ENCODE measurements at regions not wholly inside any gene's neighbourhood (a gene's known extent, or its start where the extent isn't known, plus 50 kb on each side); places are given as distances from the start of the nearest gene placed in this dataset.
A peak's percentile ranks its signal among the peaks of the same experiment; 100 is the strongest.

GRCh38 chrY:7826533-7826932 lies 915.0 kb upstream of the AMELY start:
- DNase-seq = no peak
- TF ChIP-seq GATA1 (IDR thresholded peaks at IDR 0.05; ENCODE audit: low read depth, low read length) = no peak
- TF ChIP-seq POLR2A (IDR thresholded peaks at IDR 0.05; ENCODE audit: low read length) = no peak

- TF ChIP-seq GATA1 (IDR thresholded peaks at IDR 0.05; ENCODE audit: low read depth, low read length) (no peak), POLR2A (IDR thresholded peaks at IDR 0.05; ENCODE audit: low read length) (no peak)
- DNase-seq = no peak
Measured at GRCh38 chrY:7825874-7826273, 914.3 kb upstream of the AMELY start.

- TF ChIP-seq GATA1 (IDR thresholded peaks at IDR 0.05; ENCODE audit: low read depth, low read length) = no peak
- TF ChIP-seq POLR2A (IDR thresholded peaks at IDR 0.05; ENCODE audit: low read length) = no peak
- DNase-seq = no peak
Measured at GRCh38 chrY:7821295-7822035, 909.9 kb upstream of the AMELY start.

DNA sequence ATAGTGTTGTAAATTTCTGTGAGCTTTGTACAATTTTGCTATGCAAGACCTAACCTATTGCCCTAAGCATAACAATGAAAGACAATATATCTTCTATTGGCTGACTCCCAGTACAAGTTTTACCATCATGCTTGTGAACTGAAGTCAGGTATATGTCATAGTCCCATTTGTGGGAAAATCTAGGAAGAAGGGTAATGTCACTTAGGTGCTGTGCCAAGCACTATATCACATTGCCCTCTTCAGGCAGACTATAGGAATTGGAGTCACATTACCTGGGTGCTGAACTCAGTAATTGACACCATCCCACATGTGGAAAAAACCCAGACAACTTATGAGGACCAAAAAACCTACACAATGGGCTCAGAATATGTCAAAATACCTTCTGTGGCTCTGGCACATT lies 907.4 kb upstream of the AMELY start:
- DNase-seq = peak in 1 of 2 experiments; percentile 0
- TF ChIP-seq POLR2A (IDR thresholded peaks at IDR 0.05; ENCODE audit: low read length) (no peak), GATA1 (IDR thresholded peaks at IDR 0.05; ENCODE audit: low read depth, low read length) (no peak)

DNA sequence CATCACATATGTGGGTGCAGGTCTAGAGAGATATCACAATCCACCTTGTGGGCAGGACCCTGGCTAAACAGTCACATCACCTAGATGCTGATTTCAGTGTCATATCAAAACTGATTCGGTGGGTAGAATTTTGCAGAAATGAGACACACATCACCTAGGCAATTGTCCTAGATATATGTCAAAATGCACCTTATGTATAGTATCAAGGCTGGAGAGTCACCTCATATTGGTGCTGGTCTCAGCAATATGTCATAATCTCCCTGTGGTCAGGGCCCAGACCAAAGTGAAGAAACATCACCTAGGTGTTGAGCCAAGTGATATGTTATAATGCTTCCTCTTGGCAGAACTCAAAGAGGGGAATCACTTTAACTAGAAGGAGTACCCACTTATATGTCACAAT lies 905.0 kb upstream of the AMELY start:
- DNase-seq = no peak
- TF ChIP-seq GATA1 (IDR thresholded peaks at IDR 0.05; ENCODE audit: low read depth, low read length) (no peak), POLR2A (IDR thresholded peaks at IDR 0.05; ENCODE audit: low read length) (no peak)

- no peak for TF ChIP-seq POLR2A (IDR thresholded peaks at IDR 0.05; ENCODE audit: low read length)
- no peak for TF ChIP-seq GATA1 (IDR thresholded peaks at IDR 0.05; ENCODE audit: low read depth, low read length)
- DNase-seq = no peak
Measured at GRCh38 chrY:7815921-7816320, 904.4 kb upstream of the AMELY start.

DNA sequence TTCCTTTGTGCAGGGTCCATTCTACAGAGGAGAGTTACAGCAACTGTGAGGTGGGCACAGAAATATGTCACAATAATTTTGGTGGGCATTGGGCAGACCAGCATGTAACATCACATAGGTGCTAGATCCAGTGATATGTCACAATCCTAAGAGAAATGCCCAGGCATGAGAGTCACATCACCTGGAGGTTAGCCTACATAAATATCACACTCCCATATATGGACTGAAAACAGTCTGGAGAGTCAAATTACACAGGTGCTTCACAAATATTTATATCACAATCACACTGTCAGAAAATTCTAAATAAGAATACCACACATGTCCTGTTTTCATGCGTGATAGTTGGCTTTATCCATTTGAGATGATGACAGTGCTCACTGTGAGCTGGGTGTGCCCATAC lies 903.7 kb upstream of the AMELY start:
- TF ChIP-seq GATA1 (IDR thresholded peaks at IDR 0.05; ENCODE audit: low read depth, low read length) (no peak), POLR2A (IDR thresholded peaks at IDR 0.05; ENCODE audit: low read length) (no peak)
- DNase-seq = no peak

GRCh38 chrY:7814361-7814760 lies 902.8 kb upstream of the AMELY start:
- TF ChIP-seq GATA1 (IDR thresholded peaks at IDR 0.05; ENCODE audit: low read depth, low read length) (no peak), POLR2A (IDR thresholded peaks at IDR 0.05; ENCODE audit: low read length) (no peak)
- no peak for DNase-seq

- no peak for TF ChIP-seq GATA1 (IDR thresholded peaks at IDR 0.05; ENCODE audit: low read depth, low read length)
- TF ChIP-seq POLR2A (IDR thresholded peaks at IDR 0.05; ENCODE audit: low read length) = no peak
- no peak for DNase-seq
Measured at GRCh38 chrY:7810359-7810758, 898.8 kb upstream of the AMELY start.

GRCh38 chrY:7807516-7807870 lies 895.9 kb upstream of the AMELY start:
- DNase-seq = no peak
- no peak for TF ChIP-seq GATA1 (IDR thresholded peaks at IDR 0.05; ENCODE audit: low read depth, low read length)
- TF ChIP-seq POLR2A (IDR thresholded peaks at IDR 0.05; ENCODE audit: low read length) = no peak

GRCh38 chrY:7806592-7807515 lies 895.3 kb upstream of the AMELY start:
- no peak for DNase-seq
- no peak for TF ChIP-seq GATA1 (IDR thresholded peaks at IDR 0.05; ENCODE audit: low read depth, low read length)
- TF ChIP-seq POLR2A (IDR thresholded peaks at IDR 0.05; ENCODE audit: low read length) = no peak

- no peak for DNase-seq
- TF ChIP-seq GATA1 (IDR thresholded peaks at IDR 0.05; ENCODE audit: low read depth, low read length) (no peak), POLR2A (IDR thresholded peaks at IDR 0.05; ENCODE audit: low read length) (no peak)
Measured at GRCh38 chrY:7805624-7806023, 894.1 kb upstream of the AMELY start.

- no peak for TF ChIP-seq GATA1 (IDR thresholded peaks at IDR 0.05; ENCODE audit: low read depth, low read length)
- no peak for TF ChIP-seq POLR2A (IDR thresholded peaks at IDR 0.05; ENCODE audit: low read length)
- DNase-seq = no peak
Measured at GRCh38 chrY:7803737-7804136, 892.2 kb upstream of the AMELY start.

DNA sequence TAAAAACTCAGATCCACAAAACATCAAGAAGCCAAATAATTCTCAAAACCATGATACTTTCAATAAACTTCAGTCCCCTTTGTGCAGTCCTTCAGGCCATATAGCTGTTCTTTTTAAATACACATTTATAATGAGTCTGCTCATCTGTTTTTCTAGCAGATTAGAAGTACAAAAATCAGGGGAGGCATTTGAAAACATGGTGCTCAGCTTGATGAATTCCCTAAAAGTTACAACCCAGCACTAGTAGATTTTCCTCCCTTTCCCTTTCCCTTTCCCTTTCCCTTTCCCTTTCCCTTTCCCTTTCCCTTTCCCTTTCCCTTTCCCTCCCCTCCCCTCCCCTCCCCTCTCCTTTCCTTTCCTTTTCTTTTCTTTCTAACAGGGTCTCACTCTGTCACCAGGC lies 884.6 kb upstream of the AMELY start:
- no peak for DNase-seq
- TF ChIP-seq GATA1 (IDR thresholded peaks at IDR 0.05; ENCODE audit: low read depth, low read length) (no peak), POLR2A (IDR thresholded peaks at IDR 0.05; ENCODE audit: low read length) (no peak)

DNA sequence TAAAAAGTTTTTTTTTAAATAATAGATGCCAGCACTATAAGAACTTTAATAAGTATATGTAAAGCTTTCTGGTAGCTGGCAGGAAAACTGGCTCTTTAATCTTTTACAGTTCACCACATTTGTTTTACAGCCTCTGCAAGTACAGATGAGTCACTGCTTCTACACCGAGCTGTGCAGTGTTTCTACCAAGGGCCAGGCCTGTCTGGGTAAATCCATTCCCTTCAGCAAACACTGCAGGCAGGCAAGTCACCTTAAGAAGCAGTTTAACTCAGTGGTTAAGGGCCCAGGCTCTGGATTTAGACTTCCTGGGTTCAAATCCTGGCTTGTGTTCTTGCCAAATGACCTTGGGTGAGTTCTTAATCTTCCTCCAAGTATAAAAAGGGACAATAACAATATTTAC lies 882.9 kb upstream of the AMELY start:
- DNase-seq = no peak
- TF ChIP-seq GATA1 (IDR thresholded peaks at IDR 0.05; ENCODE audit: low read depth, low read length) = no peak
- TF ChIP-seq POLR2A (IDR thresholded peaks at IDR 0.05; ENCODE audit: low read length) = no peak

Measured in erythroblast (primary cell).